ENCODE measurements at regions not wholly inside any gene's neighbourhood (a gene's known extent, or its start where the extent isn't known, plus 50 kb on each side); places are given as distances from the start of the nearest gene placed in this dataset.

- no peak for DNase-seq (ENCODE audit: low read depth)
Observed at GRCh38 chr13:103187721-103188156, 121.5 kb upstream of the SLC10A2 start.

DNA sequence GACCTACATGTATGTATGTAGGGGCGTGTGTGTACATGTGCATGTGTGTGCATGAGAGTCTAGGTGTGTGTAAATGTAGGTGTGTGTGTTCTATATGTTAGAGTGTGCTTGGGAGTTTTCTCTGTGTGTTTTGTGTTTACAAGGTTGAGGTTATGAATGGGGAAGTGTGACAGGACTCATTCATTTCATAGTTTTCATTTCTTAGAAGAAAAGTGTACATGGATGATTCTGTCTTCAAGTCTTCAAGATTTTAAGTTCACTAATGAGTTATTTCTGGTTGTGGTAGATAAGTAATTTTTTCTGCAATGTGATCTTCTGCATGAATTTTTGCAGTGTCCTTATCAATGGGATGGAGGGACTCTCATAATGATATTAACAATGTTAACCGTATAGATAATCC is 118.2 kb upstream of the SLC10A2 start:
- DNase-seq (ENCODE audit: low read depth), result no peak

GRCh38 chr13:103178986-103179943 is 113.0 kb upstream of the SLC10A2 start:
- no peak for DNase-seq (ENCODE audit: low read depth)

DNA sequence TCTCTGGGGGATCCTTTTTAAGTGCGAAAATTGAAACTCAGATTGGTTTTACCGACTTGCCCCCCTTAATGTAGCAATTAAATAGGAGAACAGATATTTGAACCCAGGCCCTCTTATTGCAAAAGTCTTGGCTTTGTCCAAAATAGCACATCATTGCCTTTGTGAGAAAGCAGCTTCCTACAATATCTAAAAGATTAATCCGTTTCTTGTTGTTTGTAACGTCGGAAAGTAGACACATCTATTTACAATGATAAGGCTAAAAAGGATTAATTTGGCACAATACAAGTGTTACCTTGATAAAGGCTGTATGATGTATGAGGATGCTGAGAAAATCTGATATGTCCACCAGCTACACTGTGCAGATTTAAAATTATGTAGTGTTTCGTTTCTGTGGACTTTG is 108.7 kb upstream of the SLC10A2 start:
- DNase-seq (ENCODE audit: low read depth), result no peak

GRCh38 chr13:103168901-103169508 is 102.8 kb upstream of the SLC10A2 start:
- DNase-seq (ENCODE audit: low read depth), result no peak

DNA sequence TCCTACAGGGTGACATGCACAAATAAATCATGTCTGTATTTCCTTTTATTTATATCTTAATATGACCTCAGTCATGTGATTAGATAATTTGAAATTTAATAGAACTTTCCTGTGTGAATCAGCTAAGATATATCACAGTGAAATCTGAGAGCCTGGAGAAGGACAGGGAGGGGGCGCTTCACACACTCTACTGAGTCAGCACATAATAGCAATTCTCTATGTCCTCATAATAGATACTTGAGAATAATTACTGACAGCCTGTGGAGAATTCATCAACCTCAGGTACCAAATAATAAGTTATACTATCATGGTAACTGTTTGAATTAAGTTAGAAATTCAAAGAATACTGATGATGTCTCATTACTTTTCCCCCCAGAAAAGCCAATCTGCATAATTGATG is 98.0 kb upstream of the SLC10A2 start:
- no peak for DNase-seq (ENCODE audit: low read depth)

- no peak for DNase-seq (ENCODE audit: low read depth)
Observed at GRCh38 chr13:103161476-103161875, 95.3 kb upstream of the SLC10A2 start.

DNA sequence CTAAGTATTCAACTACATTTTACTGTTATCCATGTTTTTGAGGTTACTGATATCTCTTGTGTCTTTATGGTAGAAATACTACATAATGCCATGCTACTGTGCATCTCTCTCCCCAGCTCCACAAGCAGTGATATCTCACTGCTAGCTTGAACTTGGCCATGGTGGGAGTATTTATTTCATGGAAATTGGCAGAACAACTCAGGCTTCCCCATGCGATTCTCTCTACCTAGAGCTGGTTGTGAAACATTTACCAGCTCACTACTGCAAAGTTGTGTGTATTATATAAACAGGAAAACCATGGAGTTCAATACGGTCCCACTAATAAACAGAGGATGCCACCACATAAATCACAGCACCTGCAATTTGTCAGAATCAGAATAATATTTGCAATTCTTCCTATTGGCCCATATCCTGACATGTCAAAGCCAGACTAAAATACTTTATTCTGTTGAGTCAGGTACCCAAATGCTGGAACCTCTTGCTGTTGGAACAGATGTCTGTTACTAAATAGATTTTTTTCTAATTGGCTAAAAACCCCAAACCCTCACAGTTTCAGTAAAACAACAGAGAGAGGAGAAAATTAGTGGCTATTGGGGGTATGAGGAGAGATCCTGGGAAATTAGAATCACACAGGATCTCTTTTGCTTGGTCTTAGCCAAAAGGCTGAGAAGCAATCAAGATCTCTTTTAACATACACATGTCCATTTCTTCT is 91.4 kb upstream of the SLC10A2 start:
- no peak for DNase-seq (ENCODE audit: low read depth)

- DNase-seq (ENCODE audit: low read depth), result no peak
Observed at GRCh38 chr13:103157016-103157415, 90.8 kb upstream of the SLC10A2 start.

GRCh38 chr13:103156346-103156998 is 90.3 kb upstream of the SLC10A2 start:
- DNase-seq (ENCODE audit: low read depth), result no peak

GRCh38 chr13:103153466-103153865 is 87.2 kb upstream of the SLC10A2 start:
- DNase-seq (ENCODE audit: low read depth), result no peak

DNA sequence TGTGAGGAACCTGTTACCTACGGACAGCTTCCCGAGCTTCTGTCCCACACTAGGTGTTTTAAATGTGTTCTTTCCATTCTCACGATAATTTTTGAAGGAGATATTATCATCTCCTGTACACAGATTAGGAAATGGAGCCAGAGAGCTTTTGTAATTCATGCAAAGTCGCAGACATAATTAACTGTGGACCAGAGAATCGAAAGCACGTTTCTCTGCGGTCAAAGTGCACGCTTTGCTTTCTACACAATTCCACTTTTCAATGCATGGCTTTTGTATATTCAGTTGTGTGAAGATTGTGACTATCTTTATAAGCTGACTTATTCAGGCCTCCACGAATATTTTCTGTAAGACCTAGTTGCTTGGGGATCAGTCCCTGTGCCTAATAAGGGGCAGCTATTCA is 81.7 kb upstream of the SLC10A2 start:
- DNase-seq (ENCODE audit: low read depth), result no peak

DNA sequence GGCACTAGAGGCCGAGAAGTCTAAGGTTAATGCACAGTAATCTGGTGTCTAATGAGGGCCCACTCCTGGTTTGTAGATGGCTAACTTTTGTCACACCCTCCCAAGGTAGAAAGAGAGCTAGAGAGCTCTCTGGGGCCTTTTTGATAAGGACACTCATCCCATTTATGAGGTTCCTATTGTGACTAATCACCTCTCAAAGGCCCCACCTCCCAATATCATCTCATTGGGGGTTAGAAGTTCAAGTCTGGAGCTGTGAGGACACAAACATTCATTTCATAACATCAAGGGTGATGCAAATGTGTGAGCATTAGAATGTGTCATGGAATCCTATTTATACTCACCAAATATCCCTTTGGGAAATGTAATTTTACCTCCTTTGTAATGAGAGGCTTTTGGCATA is 79.2 kb upstream of the SLC10A2 start:
- DNase-seq (ENCODE audit: low read depth), result no peak

DNA sequence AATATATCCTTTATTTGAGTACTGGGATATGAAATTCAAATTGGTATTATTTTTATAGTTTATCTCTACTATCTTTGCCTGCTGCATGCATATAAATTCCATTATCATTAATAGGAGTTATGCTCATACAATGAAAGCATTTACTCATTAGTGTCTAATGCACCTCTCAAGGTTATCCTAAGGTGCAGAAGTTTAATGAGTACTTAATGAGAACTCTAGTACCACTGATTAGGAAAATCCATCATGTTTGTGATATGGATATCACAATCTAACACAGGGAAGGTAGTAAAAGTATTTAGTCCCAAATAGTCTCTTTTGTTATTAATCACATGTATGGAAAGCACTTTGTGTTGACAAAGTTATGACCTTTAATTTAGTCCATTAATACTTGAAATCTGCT is 77.2 kb upstream of the SLC10A2 start:
- DNase-seq (ENCODE audit: low read depth), result no peak

DNA sequence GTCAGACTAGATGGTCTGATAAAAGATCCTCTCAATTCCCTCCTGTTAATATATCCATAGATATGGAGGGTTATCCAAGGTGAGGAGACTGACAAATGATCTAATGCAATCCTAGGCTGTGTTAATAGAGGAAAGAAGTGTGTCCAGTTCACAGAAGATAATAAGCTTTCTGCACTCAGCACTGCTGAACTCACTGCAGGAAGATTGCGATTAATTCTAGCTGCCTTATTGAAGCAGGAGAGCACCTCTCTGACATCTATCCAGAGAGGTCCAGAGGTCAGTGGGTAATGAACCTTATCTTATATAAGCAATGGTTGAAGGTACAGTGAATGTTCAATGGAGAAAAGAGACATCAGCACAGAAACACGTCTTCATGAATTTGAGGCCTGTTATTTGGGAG is 75.9 kb upstream of the SLC10A2 start:
- no peak for DNase-seq (ENCODE audit: low read depth)

DNA sequence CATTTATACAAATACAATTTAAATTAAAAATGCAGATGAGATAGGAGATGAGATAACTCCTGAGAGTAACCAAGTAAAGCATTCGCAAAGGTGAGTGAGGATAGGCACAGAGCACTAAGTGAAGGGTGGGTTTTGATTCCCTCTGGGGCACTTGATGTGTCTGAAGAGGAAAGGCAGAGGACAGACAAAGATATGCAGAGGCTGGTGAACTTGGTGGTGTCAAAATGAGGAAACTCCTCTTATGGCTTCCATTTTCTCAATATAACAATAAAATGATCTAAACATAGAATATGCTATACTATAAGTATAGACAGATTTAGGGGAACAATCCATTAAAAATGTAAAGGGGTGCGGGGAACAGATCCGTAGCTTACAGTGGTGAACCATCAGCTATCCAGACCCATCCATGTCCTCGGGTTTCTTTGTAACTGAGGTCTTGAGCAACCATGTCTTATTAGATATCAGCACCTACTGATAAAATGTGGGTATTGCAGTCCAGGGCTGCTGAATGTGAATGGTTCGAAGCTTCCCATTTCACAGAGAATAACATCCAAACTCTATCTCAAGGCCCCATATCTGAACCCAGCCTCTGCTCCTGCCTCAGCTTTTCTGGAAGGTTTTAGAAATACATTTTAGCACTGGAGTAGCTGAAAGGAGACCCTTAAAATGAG is 73.9 kb upstream of the SLC10A2 start:
- DNase-seq (ENCODE audit: low read depth), result no peak

DNA sequence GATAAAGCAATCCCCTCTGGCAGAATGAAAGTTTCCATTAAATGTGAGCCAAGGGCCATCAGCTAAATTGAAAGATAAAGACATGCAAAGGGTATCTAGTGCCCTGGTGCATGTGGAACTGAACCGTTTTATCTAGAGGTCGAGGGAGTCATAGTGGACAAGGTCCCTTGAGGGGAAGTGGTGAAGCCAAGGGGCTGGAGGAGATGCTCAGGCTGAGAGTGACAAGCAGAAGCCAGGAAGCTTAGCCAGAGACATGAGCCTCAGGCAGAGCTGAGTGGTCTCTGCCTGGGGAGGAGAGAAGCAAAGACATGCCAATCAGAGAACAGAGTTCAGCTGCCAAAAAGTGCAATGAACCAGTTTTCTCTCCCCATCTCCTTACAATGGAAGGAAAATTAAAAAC is 68.1 kb upstream of the SLC10A2 start:
- no peak for DNase-seq (ENCODE audit: low read depth)

GRCh38 chr13:103133556-103133955 is 67.3 kb upstream of the SLC10A2 start:
- DNase-seq (ENCODE audit: low read depth), result no peak

DNA sequence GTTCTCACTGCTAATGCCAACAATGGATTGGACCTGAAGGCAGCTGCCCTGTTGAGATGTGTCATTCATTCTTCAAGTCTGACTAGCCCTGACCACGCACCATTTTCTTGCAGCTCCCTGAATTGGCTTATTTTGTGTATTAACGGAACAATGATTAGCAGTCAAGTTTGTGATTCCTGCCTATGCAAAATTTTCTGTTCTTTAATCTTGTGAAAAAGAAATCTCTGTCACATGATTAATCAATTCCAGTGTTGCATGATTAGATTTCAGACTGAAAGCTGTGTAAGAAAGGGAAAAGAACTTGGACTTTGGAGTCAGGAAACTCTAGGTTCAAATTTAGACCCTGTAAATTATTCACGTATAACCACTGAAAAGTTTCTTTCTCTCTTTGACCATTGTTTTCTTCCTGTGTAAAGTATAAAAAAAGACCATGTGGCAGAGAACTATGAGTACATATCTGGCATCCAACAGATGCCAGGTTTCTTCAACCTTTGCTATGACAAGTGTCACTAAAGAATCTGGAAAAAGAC is 64.5 kb upstream of the SLC10A2 start:
- DNase-seq (ENCODE audit: low read depth), result no peak

DNA sequence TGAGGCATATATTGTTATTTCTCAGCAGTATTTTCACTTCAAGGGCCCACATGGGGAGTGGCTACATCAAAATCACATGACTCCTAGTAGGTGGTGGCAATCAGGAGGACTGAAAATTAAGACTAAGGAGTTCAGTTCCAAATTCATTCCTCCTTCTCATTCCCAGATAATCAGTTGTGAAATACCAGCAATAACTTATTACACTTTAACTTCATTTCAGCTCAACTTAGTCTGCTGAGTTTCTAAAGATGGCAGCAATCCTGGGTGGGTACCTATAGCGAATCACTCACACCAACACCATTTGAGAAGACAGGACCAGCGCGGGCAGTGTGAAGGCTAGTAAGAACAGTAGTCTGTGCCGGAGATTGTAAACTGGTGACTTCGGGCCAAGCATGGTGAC is 63.9 kb upstream of the SLC10A2 start:
- no peak for DNase-seq (ENCODE audit: low read depth)
